Suppressor macrophage treated with lipopolysaccharide for 1 hour (primary cell): ENCODE measurements at regions not wholly inside any gene's neighbourhood (a gene's known extent, or its start where the extent isn't known, plus 50 kb on each side); places are given as distances from the start of the nearest gene placed in this dataset.
A peak's percentile ranks its signal among the peaks of the same experiment; 100 is the strongest.
"Not testable (repeated sequence)": the region's sequence is repeated elsewhere in the genome, so short reads cannot be mapped to it uniquely, and the experiment has no call there.

Experiments
- DNase-seq, 3 donors: peaks; one replicate each; pipeline ENCODE4 v3.0.0-alpha.2; 2020 to 2022

DNA sequence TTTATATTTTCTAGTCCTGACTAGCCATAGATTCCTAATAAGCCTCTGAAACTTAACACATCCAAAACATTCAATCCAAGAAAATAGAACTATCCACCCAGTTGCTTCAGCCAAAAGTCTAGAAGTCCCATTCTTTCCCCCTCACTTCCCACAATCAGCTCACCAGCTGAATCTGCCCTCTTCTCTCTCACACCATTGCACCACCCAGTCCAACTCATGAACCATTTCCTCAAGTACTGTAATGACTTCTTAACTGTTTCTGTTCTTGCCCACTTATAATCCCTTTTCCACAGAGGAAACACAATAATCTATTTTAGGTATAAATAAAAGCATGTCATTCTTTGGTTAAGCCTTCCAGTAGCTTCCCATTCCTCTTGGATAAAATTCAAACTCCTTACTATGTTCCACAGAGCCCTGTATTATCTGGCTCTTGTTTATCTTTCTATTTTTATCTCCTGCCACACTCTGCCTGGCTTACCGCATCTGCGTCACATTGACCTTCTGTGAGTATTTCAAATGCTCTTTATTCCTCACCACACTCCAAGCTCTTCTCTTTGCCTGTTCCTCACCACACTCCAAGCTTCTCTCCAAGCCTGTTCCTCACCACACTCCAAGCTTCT lies 205.9 kb upstream of the FRG1 start:
- not testable (repeated sequence) for DNase-seq

DNA sequence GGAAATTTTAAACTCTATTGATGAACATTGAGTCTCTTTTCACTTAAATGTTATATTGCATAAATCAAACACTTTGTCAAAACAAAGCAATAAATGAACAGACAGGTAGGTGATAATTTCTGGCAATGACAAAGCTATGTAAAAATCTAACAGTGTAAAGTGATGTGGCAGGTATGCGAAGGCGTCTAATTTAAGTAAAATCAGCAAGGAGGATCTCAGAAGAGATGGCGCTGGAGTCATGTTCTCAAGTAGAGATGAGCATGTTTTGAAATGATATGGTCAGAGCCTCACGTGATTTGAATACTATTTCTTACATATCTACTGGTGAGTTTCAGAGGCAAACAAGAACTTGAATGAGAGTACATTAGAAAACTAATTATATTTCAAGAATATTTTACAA lies 204.0 kb upstream of the FRG1 start:
- DNase-seq, result not testable (repeated sequence)

DNA sequence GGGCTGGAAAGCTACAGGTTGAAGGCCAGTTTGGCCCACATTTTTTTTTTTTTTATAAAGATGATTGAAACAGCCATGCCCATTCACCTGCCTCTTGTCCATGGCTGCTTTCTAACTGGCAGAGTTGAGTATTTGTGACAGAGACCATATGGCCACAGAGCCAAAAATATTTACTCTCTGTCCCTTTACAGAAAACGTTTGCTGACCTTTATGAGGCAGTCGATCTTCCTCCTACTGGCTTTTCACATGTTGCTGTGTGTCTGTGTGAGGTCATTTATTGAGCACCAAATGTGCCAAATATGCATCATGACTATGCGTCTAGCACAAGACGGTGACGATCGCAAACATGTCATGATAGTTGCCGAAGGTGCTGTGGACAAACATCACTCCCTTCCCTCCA lies 200.6 kb upstream of the FRG1 start:
- not testable (repeated sequence) for DNase-seq

GRCh38 chr4:189740873-189741272 lies 199.8 kb upstream of the FRG1 start:
- no peak for DNase-seq

- not testable (repeated sequence) for DNase-seq
Observed at GRCh38 chr4:189753092-189753491, 187.6 kb upstream of the FRG1 start.

GRCh38 chr4:189763583-189763982 lies 177.1 kb upstream of the FRG1 start:
- DNase-seq, result no peak

GRCh38 chr4:189765301-189765700 lies 175.4 kb upstream of the FRG1 start:
- no peak for DNase-seq

DNA sequence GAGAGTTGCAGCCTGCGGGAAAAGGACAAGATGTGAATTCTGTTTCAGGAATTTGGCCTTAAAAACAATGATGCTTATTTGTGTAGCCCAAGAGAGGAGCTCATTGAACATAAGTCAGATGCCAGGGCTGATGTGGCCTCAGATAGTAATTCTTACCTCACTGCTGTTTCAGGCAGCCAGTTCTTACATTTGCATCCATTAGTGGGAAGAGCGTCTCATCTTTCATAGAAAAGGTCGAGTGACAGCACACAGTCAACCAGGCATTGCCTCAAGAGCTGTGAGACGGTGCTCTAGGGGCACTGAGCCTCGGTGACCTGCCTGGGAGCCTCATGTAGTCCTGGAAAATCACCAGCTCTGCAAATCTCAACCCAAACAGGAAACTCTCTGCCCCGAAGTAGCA lies 174.9 kb upstream of the FRG1 start:
- no peak for DNase-seq

DNA sequence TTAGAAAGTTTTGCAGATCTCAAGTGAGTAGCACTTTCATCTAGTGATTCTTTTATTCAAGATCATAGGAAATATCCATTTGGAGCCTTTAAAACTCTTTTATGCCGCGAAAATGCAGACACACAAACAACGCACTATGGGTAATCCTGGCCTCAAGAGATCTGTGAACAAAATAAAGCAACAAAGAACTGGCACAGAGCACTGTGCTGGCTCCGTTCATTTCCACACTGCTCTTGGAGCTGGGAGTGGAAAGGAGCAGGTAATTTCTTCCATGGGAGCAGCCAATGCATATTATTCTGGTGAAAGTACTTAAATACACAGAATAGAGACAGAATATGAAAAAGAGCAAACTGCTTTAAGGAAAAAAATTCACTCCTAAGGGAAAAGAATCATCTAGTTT lies 172.7 kb upstream of the FRG1 start:
- DNase-seq, result no peak

- no peak for DNase-seq
Observed at GRCh38 chr4:189769131-189769530, 171.5 kb upstream of the FRG1 start.

- peak in 1 of 3 donors; percentile 31 for DNase-seq
Observed at GRCh38 chr4:189771696-189772361, 168.8 kb upstream of the FRG1 start.

DNA sequence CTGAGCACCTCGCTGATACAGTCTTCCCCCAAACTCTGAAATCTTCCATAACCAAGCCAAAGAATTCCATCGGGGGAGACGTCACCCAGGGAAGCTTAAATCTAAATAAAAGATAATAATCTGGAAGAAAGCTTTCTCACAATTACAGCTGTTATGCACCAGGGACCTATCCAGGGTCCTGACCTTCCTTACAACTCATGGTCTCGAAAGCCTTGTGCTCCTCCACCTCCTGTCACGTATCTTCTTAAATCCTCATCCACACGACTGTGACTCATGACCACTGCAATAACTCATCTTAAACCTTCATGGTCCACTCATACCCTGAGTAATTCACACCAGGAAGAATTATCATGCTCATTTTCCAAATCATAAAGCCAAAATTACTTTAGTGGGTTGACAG lies 166.8 kb upstream of the FRG1 start:
- peak in 2 of 3 donors; percentile 5 for DNase-seq

DNA sequence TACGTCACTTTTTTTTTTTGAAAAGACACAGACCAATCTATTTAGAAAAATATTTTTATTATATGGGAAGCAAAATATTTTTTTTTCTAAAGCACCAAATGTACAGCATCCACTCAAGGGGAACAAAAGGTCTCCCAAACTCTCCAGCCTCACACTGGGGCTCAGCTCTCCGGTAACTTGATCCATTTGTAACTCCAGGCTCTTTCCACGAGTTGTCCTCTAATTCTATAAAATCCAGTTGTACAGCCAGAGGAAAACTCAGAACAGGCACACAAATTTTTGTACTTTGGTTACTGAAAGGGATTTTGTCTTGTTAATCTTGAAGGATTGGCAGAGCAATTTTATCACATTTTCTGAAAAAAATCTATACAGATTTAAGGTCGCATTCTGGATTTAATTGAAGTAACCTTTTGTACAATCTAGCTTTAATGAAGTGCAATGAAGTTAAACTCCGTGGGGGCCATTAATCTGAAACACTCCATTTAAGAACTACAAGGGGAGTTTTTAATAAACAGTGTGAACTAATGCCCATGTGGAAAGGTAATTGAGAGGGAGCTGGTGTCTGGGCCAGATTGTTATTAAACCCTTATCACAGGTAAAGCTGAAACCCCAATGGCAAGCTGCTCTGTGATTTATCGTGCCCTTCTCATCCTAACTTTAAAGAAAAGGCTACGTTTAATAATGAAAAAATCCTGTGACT lies 161.2 kb upstream of the FRG1 start:
- DNase-seq, result no peak

DNA sequence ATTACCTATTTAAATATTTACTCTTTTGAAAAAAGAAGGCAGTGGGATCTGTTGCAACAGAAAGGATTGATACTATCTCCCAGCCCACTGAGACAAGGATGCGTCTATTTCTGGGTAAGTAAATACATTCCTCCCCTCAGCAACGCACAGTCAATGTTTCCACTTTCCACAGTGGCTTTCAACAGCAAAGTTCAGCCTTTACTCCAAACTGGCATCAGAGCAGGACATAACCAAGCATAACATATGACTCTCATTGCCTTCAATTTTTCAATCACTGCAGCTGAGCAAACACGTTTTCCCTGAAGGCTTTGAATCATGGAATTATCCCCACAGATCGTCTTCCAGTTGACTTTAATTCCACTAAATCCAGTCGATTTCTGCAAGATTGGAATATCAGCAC lies 160.3 kb upstream of the FRG1 start:
- DNase-seq, result no peak

- no peak for DNase-seq
Observed at GRCh38 chr4:189784651-189785050, 156.0 kb upstream of the FRG1 start.

DNA sequence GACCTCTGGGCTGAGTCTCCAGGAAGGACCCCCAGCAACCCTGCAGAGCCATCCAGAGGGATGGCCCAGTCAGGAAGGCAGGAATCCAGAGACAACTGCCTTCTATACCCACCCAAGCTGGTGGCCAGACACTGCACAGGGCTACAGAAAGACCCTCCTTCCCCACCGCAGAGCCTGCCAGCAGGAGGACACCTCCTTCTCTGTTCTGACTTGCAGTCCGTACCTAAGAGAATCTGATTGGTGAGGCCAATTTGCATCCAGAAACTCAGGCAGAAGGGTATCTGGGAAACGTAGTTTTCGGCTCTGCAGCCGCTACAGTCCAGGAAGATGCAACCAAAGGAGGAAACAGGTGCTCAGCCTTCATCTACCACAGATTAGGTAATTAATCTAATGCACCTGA lies 155.4 kb upstream of the FRG1 start:
- DNase-seq, result no peak

DNA sequence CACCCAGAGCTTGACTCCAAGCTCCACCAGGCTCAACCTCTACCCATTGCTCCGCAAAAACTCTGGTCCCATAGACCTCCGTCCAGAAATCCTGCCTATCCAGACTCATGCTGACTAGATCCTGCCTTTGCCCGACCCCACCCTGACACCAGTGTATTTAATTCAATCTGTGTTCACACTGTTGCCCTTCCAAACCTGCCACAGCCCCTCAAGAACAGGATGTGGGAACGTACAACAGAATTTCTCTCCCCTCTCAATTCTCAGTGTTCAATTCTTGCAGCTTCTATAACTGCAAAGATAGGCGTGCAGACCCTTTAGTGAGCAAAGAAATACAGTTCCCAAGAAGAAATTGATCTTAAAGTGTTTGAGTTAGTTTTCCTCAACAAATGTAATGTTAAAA lies 154.2 kb upstream of the FRG1 start:
- no peak for DNase-seq

DNA sequence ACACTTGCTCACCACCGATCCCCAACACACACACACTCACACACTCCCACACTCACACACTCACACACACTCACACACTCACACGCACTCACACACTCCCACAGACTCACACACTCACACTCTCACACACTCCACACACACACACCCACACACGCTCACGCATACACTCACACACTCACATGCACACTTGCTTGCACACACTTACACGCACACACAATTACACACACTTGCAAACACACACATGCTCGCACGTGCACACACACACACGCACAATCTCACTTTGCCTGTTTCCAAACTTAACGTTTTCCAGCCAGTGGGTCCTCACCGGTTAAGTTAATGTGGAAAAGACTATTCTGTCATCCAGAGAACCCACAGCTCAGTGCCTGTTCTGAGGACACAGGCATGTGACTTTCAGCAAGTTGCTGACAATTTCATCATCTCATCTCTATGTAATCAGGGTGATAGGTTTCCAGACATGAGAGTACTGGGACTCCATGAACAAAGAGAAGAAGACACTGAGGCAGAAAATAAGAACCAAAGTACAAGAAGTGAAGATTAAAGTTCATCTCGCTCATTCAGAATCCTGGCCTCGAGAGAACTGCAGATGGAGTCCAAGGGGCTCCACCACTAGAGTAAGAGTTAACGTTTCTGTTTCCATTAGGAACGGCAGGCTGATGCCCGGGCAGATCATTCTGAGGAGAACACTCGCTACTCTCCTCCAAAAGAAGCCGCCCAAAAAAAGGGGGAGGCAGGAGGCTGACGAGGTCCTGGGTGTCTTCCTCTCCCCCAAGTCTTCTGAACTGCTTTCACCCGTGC lies 153.2 kb upstream of the FRG1 start:
- DNase-seq, result peak in 1 of 3 donors; percentile 9

- peak; percentile 71 to 77 (median 73) for DNase-seq
Observed at GRCh38 chr4:189792924-189793618, 147.6 kb upstream of the FRG1 start.

- no peak for DNase-seq
Observed at GRCh38 chr4:189800545-189801088, 140.1 kb upstream of the FRG1 start.

DNA sequence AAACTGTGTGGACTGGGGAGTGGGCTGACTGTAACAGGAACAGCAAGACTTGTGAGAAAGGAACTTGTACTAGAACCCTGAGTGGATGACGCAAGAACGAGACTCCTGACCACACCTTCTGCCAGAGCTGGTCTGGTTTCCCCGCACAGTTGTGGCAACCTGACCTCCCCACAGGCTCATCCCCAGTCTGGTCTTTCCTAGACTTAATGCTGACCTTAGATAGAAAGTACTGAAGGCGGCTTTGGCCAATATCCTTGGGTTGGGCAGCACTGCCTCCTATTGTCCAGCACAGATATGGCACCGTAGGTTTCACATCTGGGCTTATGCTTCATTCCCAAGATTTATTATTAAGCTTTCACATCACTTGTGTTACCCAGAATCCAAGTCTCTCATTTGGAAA lies 137.8 kb upstream of the FRG1 start:
- no peak for DNase-seq

DNA sequence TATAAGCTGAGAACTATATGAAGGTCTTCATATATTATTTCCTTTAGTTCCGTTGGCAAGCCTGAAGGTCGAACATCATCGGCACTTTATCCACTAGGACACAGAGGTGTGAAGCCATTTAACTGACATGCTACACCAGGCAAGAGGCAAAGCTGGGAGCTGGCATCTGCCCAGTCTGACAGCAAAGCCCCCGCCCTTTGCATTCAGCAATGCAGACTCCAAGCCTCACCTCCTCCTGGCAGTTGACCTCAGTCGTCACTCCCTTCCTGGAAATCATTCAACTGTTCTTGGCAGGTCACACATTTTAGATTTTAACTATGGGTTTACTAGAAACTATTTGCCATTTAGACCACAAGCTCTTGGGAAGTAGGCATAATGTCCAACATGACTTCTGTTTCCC lies 135.8 kb upstream of the FRG1 start:
- no peak for DNase-seq
